ENCODE measurements at regions not wholly inside any gene's neighbourhood (a gene's known extent, or its start where the extent isn't known, plus 50 kb on each side); places are given as distances from the start of the nearest gene placed in this dataset.

DNA sequence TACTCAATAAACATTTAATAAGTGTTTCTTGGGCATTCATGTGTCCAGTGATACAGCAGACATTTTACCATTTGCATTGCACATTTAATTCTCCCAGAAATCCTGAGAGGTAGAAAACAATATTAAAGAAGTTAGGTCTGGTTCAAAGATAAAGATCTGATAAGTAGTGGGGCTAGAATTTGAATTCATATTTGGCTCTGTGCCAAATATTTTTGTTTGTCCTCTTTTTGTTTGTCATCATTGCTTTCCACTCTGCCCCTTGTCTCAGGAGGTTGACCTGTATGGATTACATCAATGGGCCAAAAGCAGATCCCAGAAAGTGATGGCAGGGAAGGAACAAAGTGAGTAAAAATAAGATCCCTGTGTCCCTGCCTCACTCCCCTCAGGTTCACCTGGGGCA, 441.9 kb upstream of the PKDCC start:
- DNase-seq (ENCODE audit: low read depth in 2 of 2): no peak
- Histone ChIP-seq H3K4me2 (ENCODE audit: extremely low read depth, insufficient read depth, low read length) (no peak overlapping the region), H3K4me1 (ENCODE audit: control insufficient read depth, extremely low read depth, insufficient read depth, low read length) (no peaks in the 10 kb centered on the region), H3K9ac (ENCODE audit: insufficient read depth, low read length) (no peak overlapping the region), H4K20me1 (ENCODE audit: control insufficient read depth, extremely low read depth, insufficient read depth, low read length) (no peaks in the 10 kb centered on the region), H3K9me3 (ENCODE audit: control insufficient read depth, insufficient read depth, low read depth, low read length) (no peaks in the 10 kb centered on the region), H3K79me2 (ENCODE audit: control insufficient read depth, insufficient read depth, low read length) (no peaks in the 10 kb centered on the region), H2AFZ (ENCODE audit: low read length) (no peak overlapping the region), H3K27me3 (ENCODE audit: control insufficient read depth, insufficient read depth, low read length) (no peaks in the 10 kb centered on the region), H3K27ac (ENCODE audit: insufficient read depth, low read length) (no peak overlapping the region), H3K36me3 (ENCODE audit: control insufficient read depth, insufficient read depth, low read length) (no peaks in the 10 kb centered on the region), H3K4me3 (replicated peaks in 1 of 4; ENCODE audit: control extremely low read depth in 1 of 4, insufficient read depth in 1 of 4, low read depth in 3 of 4, low read length in 4 of 4) (no peak overlapping the region)
- TF ChIP-seq EZH2 (IDR thresholded peaks at IDR 0.05; ENCODE audit: low read length, missing control alignments) (no peak), CTCF (conservative IDR thresholded peaks at IDR 0.05 in 1 of 2, IDR thresholded peaks at IDR 0.05 in 1 of 2; ENCODE audit: low read depth in 1 of 2, low read length in 2 of 2) (no peak)

DNA sequence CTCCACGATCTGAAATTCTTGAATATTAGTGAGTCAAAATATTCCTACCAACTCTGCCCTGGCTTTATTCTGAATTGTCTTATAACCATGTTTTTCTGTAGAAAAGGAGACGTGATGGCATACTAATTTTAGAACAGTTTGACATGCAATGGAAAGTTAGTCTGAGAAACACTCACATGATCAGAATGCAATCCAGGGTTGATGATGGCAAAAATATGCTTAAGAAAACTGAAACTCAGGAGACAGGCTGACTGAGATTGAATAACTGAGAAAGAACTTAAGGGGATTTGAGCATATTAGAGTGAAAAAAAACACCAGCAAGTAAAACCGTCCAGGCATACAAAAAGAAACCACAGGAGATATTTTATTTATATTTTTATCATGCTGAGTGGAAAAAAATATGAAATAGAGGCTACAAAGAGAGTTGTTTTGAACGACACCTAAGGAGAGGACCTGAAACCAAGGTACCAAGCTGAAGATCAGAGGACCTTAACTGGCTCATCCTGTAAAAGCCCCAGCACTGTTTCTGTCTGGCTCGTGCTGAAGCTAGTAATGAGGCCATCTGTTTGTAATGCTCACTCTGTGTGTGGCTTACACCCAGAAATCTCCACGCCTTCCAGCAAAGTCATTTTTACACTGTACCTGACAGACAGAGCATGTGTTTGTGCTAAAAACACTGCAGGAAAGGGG, 437.2 kb upstream of the PKDCC start:
- Histone ChIP-seq H3K4me2 (ENCODE audit: extremely low read depth, insufficient read depth, low read length) (peak overlapping the region; percentile 8), H3K36me3 (ENCODE audit: control insufficient read depth, insufficient read depth, low read length) (no peaks in the 10 kb centered on the region), H4K20me1 (ENCODE audit: control insufficient read depth, extremely low read depth, insufficient read depth, low read length) (no peaks in the 10 kb centered on the region), H3K9me3 (ENCODE audit: control insufficient read depth, insufficient read depth, low read depth, low read length) (no peaks in the 10 kb centered on the region), H3K4me1 (ENCODE audit: control insufficient read depth, extremely low read depth, insufficient read depth, low read length) (no peaks in the 10 kb centered on the region), H3K9ac (ENCODE audit: insufficient read depth, low read length) (no peak overlapping the region), H3K4me3 (replicated peaks in 1 of 4; ENCODE audit: control extremely low read depth in 1 of 4, insufficient read depth in 1 of 4, low read depth in 3 of 4, low read length in 4 of 4) (no peak overlapping the region), H3K27ac (ENCODE audit: insufficient read depth, low read length) (peak overlapping the region; percentile 13), H3K79me2 (ENCODE audit: control insufficient read depth, insufficient read depth, low read length) (no peaks in the 10 kb centered on the region), H3K27me3 (ENCODE audit: control insufficient read depth, insufficient read depth, low read length) (no peaks in the 10 kb centered on the region), H2AFZ (ENCODE audit: low read length) (peak overlapping the region; percentile 8)
- TF ChIP-seq EZH2 (IDR thresholded peaks at IDR 0.05; ENCODE audit: low read length, missing control alignments): no peak
- no peak for TF ChIP-seq CTCF (conservative IDR thresholded peaks at IDR 0.05 in 1 of 2, IDR thresholded peaks at IDR 0.05 in 1 of 2; ENCODE audit: low read depth in 1 of 2, low read length in 2 of 2)
- DNase-seq (ENCODE audit: low read depth in 2 of 2): peak; percentile 37 to 64

DNA sequence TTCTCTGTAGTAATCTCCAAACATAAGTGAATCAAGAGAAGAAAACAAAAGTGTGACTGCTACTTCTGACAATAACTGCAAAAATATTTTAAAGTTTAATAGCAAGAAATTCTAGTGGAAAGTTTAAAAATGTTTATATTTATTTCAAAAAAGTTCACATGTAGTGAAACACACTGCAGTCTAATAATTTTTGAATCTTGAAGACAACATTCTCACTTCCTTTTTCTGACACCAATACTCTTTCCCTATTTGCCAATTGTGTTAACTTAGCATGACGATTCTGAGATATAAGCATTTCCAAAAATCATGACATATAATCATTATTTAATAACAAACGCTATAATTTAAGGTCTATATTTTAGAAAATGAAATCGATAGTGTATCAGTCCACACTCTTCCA, 429.1 kb upstream of the PKDCC start:
- Histone ChIP-seq H3K4me1 (ENCODE audit: control insufficient read depth, extremely low read depth, insufficient read depth, low read length) (no peaks in the 10 kb centered on the region), H3K36me3 (ENCODE audit: control insufficient read depth, insufficient read depth, low read length) (no peaks in the 10 kb centered on the region), H3K9ac (ENCODE audit: insufficient read depth, low read length) (no peak overlapping the region), H2AFZ (ENCODE audit: low read length) (no peak overlapping the region), H3K4me3 (replicated peaks in 1 of 4; ENCODE audit: control extremely low read depth in 1 of 4, insufficient read depth in 1 of 4, low read depth in 3 of 4, low read length in 4 of 4) (no peak overlapping the region), H3K27me3 (ENCODE audit: control insufficient read depth, insufficient read depth, low read length) (no peaks in the 10 kb centered on the region), H3K27ac (ENCODE audit: insufficient read depth, low read length) (no peak overlapping the region), H3K4me2 (ENCODE audit: extremely low read depth, insufficient read depth, low read length) (no peak overlapping the region), H4K20me1 (ENCODE audit: control insufficient read depth, extremely low read depth, insufficient read depth, low read length) (no peaks in the 10 kb centered on the region), H3K79me2 (ENCODE audit: control insufficient read depth, insufficient read depth, low read length) (no peaks in the 10 kb centered on the region), H3K9me3 (ENCODE audit: control insufficient read depth, insufficient read depth, low read depth, low read length) (no peaks in the 10 kb centered on the region)
- no peak for DNase-seq (ENCODE audit: low read depth in 2 of 2)
- no peak for TF ChIP-seq CTCF (conservative IDR thresholded peaks at IDR 0.05 in 1 of 2, IDR thresholded peaks at IDR 0.05 in 1 of 2; ENCODE audit: low read depth in 1 of 2, low read length in 2 of 2)
- no peak for TF ChIP-seq EZH2 (IDR thresholded peaks at IDR 0.05; ENCODE audit: low read length, missing control alignments)

Data from fibroblast of lung (primary cell).